CD4-positive, CD25-positive, alpha-beta regulatory T cell (primary cell): ENCODE measurements at regions not wholly inside any gene's neighbourhood (a gene's known extent, or its start where the extent isn't known, plus 50 kb on each side); places are given as distances from the start of the nearest gene placed in this dataset.
A peak's percentile ranks its signal among the peaks of the same experiment; 100 is the strongest.
"Not testable (repeated sequence)": the region's sequence is repeated elsewhere in the genome, so short reads cannot be mapped to it uniquely, and the experiment has no call there.

Experiments used
- ATAC-seq, 2 donors: fragments of 150-1000 bp; cut with Tn5 transposase; one replicate each; pipeline ENCODE4 v1.10.0; 2021; ENCODE audit warnings: low read depth in 2 of 2, moderate number of reproducible peaks in 2 of 2, moderate library complexity in 1 of 2
- DNase-seq, 3 donors: peaks; one replicate each; pipeline versions ENCODE4 v3.0.0 to v3.0.0-alpha.2; 2012 to 2022; ENCODE audit warnings: mixed read lengths in 1 of 3
- H3K27ac ChIP-seq: one replicate; pipeline ENCODE4 v1.7.0; 2013; ENCODE audit warnings: mild to moderate bottlenecking, low read length; ENCODE audit not compliant: insufficient read depth, poor library complexity, severe bottlenecking
- H3K27me3 ChIP-seq: one replicate; pipeline ENCODE4 v1.7.0; 2013; ENCODE audit warnings: low read length; ENCODE audit not compliant: control insufficient read depth, insufficient read depth
- H3K36me3 ChIP-seq: one replicate; pipeline ENCODE4 v1.7.0; 2013; ENCODE audit warnings: mild to moderate bottlenecking, low read length, moderate library complexity; ENCODE audit not compliant: control insufficient read depth, insufficient read depth
- H3K4me1 ChIP-seq: 2 replicates; pipeline ENCODE4 v1.7.0; 2013; ENCODE audit warnings: mild to moderate bottlenecking, low read length; ENCODE audit not compliant: insufficient read depth, control insufficient read depth, poor library complexity, severe bottlenecking
- H3K4me3 ChIP-seq: one replicate; pipeline ENCODE4 v1.7.0; 2013; ENCODE audit warnings: low read depth, mild to moderate bottlenecking, low read length, moderate library complexity
- H3K9me3 ChIP-seq, 2 experiments: 1 replicate in 1 of 2; 2 replicates in 1 of 2; pipeline ENCODE4 v1.7.0; 2013; ENCODE audit warnings: low read length in 2 of 2, mild to moderate bottlenecking in 1 of 2, moderate library complexity in 1 of 2; ENCODE audit not compliant: control insufficient read depth in 2 of 2
- H3K27ac Mint-ChIP-seq, 3 donors: one replicate each; pipeline ENCODE4 v1.8.0; 2020 to 2022; ENCODE audit warnings: mild to moderate bottlenecking in 3 of 3, mixed read lengths in 3 of 3, moderate library complexity in 2 of 3
- H3K27me3 Mint-ChIP-seq: one replicate; pipeline ENCODE4 v1.8.0; 2022; ENCODE audit warnings: mild to moderate bottlenecking, mixed read lengths
- H3K36me3 Mint-ChIP-seq: one replicate; pipeline ENCODE4 v1.8.0; 2020; ENCODE audit warnings: mixed read lengths
- H3K4me1 Mint-ChIP-seq, 4 donors: one replicate each; pipeline ENCODE4 v1.8.0; 2020 to 2022; ENCODE audit warnings: mixed read lengths in 4 of 4, mild to moderate bottlenecking in 1 of 4
- H3K4me3 Mint-ChIP-seq, 4 donors: one replicate each; pipeline ENCODE4 v1.8.0; 2020 to 2022; ENCODE audit warnings: mild to moderate bottlenecking in 4 of 4, mixed read lengths in 4 of 4, moderate library complexity in 3 of 4
- H3K9me3 Mint-ChIP-seq, 7 donors: one replicate each; pipeline ENCODE4 v1.8.0; 2020 to 2022; ENCODE audit warnings: mixed read lengths in 7 of 7, mild to moderate bottlenecking in 3 of 7, moderate library complexity in 2 of 7

DNA sequence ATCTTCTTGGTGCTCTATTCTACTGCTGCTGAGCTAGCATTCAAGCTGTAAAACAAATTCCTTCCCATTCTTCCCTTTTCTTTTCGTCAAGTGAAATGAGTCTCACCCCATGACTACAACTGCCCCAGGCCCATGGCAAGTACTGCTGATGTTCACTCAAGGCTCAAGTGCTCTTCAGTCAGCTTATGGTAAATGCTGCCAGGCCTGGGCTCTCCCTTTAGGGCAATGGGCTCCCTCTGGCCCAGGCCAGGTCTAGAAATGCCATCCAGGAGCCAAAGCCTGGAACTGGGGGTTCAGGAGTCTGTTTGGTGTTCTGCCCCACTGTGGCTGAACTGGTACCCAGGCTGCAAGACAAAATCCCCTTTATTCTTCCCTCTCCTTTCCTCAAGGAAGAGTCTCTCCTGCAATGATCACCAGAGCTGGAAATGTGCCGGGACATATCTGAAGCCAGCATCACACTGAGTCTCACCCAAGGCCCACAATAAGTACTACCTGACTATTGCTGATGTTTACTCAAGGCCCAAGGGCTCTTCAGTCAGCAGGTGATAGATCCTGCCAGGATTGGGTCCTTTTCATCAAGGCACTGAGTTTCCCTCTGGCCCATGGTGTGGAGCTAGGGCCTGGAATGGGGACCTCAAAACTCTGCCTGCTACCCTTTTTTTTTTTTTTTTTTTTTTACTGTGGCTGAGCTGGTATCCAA lies 205.0 kb upstream of the STAC start:
- Mint-ChIP-seq H3K27me3 (no peaks in the 10 kb centered on the region), H3K4me3 (peak overlapping the region in 1 of 4 donors; percentile 59), H3K36me3 (no peaks in the 10 kb centered on the region), H3K9me3 (peaks cover 0 to 12% (median 2%) of the 10 kb centered on the region in 7 donors), H3K27ac (no peak overlapping the region), H3K4me1 (no peaks in the 10 kb centered on the region)
- Histone ChIP-seq H3K4me1 (no peaks in the 10 kb centered on the region), H3K27me3 (no peaks in the 10 kb centered on the region), H3K27ac (no peak overlapping the region), H3K36me3 (no peaks in the 10 kb centered on the region), H3K4me3 (no peak overlapping the region), H3K9me3 (no peaks in the 10 kb centered on the region)
- ATAC-seq = no peak
- DNase-seq = no peak

DNA sequence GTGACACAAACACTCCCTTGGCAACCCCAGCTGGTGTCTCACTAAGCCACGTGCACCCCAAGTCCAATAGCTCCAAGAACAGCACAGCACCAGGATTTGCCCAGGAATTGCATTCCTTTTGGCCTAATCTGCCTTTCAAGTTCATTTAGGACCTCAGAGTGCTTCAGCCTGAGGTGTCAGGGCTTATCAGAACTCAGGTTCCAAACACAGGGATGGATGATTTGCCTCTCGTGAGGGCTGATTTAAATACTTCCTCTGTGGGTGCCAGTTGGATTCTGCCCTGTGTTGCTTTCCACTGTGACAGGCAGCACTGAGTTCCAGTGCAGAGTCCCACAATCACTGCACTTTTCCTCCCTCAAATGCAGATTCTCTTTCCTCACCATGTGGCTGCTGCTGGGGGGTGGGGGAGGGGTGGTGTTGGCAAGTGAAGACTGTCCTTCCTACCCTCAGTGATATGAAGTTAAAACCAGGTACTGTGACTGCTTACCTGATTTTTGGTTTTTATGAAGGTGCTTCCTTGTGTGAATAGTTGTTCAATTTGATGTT lies 204.3 kb upstream of the STAC start:
- H3K36me3 Mint-ChIP-seq = no peaks in the 10 kb centered on the region
- no peak for DNase-seq

DNA sequence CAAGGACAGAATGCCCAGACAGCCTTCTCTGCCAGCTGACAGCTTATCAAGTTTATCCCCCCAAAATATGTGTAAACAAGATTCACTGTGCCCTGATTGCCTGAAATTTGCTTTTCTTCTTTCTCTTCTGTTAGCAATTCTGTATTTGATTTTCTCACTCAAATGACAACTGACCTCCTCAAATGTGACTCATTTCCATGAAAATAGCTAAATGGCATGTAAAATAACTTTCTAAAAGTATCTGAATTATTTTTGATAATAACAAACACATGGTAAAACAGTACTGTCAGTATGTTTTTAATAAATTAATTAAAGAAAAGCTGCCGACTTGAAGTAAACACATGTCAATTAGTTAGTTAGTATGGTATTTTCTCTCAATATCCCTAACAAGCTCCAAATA lies 202.3 kb upstream of the STAC start:
- H3K4me3 Mint-ChIP-seq = no peak overlapping the region
- H3K4me1 Mint-ChIP-seq = no peaks in the 10 kb centered on the region
- H3K27ac ChIP-seq = no peak overlapping the region
- peaks cover 0 to 8% (median 2%) of the 10 kb centered on the region in 7 donors for H3K9me3 Mint-ChIP-seq
- no peaks in the 10 kb centered on the region for H3K27me3 ChIP-seq
- H3K4me1 ChIP-seq = no peaks in the 10 kb centered on the region
- no peak overlapping the region for H3K27ac Mint-ChIP-seq
- no peaks in the 10 kb centered on the region for H3K9me3 ChIP-seq
- no peaks in the 10 kb centered on the region for H3K36me3 ChIP-seq
- ATAC-seq (no peak), DNase-seq (no peak)
- no peak overlapping the region for H3K4me3 ChIP-seq
- no peaks in the 10 kb centered on the region for H3K36me3 Mint-ChIP-seq
- no peaks in the 10 kb centered on the region for H3K27me3 Mint-ChIP-seq

More for the DNA sequence above, 204.3 kb upstream of the STAC start:
- no peaks in the 10 kb centered on the region for H3K4me1 ChIP-seq
- Mint-ChIP-seq H3K4me3 (peak overlapping the region in 1 of 4 donors; percentile 55), H3K4me1 (no peaks in the 10 kb centered on the region), H3K9me3 (peaks cover 0 to 11% (median 2%) of the 10 kb centered on the region in 7 donors), H3K27me3 (no peaks in the 10 kb centered on the region), H3K27ac (no peak overlapping the region)
- no peak overlapping the region for H3K27ac ChIP-seq
- no peak for ATAC-seq
- H3K4me3 ChIP-seq = no peak overlapping the region
- H3K9me3 ChIP-seq = no peaks in the 10 kb centered on the region
- no peaks in the 10 kb centered on the region for H3K27me3 ChIP-seq
- no peaks in the 10 kb centered on the region for H3K36me3 ChIP-seq

DNA sequence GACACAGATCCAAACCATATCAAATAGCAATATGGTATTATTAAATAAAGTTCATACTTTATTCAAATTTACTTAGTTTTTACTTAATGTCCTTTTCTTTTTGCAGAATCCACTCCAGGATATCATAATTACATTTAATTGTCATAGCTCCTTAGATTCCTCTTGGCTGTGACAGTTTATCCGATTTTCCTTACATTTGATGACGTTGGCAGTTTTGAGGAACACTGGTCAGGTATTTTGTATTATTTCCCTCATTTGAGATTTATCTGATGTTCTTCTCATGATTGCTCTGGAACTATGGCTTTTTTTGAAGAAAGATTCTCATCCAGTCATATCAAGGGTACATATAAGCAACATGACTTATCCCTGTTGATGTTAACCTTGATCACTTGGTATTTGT lies 198.3 kb upstream of the STAC start:
- Histone ChIP-seq H3K36me3 (no peaks in the 10 kb centered on the region), H3K27me3 (no peaks in the 10 kb centered on the region), H3K9me3 (no peaks in the 10 kb centered on the region), H3K27ac (no peak overlapping the region), H3K4me1 (no peaks in the 10 kb centered on the region), H3K4me3 (no peak overlapping the region)
- DNase-seq = no peak
- Mint-ChIP-seq H3K4me1 (no peaks in the 10 kb centered on the region), H3K4me3 (no peak overlapping the region), H3K36me3 (no peaks in the 10 kb centered on the region), H3K27ac (no peak overlapping the region), H3K9me3 (peaks cover 0 to 3% (median 0%) of the 10 kb centered on the region in 7 donors), H3K27me3 (no peaks in the 10 kb centered on the region)
- no peak for ATAC-seq

DNA sequence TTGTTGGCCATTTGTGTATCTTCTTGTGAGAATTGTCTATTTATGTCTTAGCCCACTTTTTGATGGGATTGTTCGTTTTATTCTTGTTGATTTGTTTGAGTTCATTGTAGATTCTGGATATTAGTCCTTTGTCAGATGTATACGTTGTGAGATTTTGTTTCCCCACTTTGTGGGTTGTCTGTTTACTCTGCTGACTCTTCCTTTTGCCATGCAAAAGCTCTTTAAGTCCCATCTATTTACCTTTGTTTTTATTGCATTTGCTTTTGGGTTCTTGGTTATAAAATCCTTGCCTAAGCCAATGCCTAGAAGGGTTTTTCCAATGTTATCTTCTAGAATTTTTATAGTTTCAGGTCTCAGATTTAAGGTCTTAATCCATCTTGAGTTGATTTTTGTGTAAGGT lies 193.1 kb upstream of the STAC start:
- ATAC-seq, H3K27me3 Mint-ChIP-seq: not testable (repeated sequence)

DNA sequence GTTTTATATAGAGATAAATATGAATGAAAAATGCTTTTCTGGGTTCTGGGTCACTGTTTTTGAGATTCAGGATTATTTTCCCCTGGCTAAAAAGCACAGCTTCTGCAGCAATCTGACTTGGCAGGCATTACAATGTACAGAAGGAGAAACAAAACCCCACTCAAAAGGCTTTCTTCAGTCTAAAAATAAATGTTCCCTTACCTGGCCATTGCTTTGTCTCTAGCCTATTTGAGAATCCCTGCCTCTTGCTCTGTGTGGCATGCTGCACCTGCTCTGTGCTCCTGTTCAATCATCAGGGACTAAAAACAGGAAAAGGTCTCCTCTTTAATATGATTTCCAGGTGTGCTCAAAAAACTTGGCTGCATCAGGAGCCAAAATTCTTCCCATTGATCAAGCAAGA lies 187.4 kb upstream of the STAC start:
- Mint-ChIP-seq H3K27me3 (no peaks in the 10 kb centered on the region), H3K9me3 (peaks cover 0 to 14% (median 6%) of the 10 kb centered on the region in 7 donors), H3K36me3 (no peaks in the 10 kb centered on the region), H3K4me1 (no peaks in the 10 kb centered on the region), H3K27ac (no peak overlapping the region), H3K4me3 (no peak overlapping the region)
- no peaks in the 10 kb centered on the region for H3K27me3 ChIP-seq
- no peaks in the 10 kb centered on the region for H3K4me1 ChIP-seq
- peaks cover 0 to 1% of the 10 kb centered on the region in 2 experiments for H3K9me3 ChIP-seq
- DNase-seq = no peak
- no peak for ATAC-seq
- H3K27ac ChIP-seq = no peak overlapping the region
- H3K4me3 ChIP-seq = no peak overlapping the region
- H3K36me3 ChIP-seq = no peaks in the 10 kb centered on the region

More for the DNA sequence above, 193.1 kb upstream of the STAC start:
- H3K9me3 Mint-ChIP-seq = peaks cover 0 to 14% (median 3%) of the 10 kb centered on the region in 7 donors
- H3K27me3 ChIP-seq, H3K4me3 ChIP-seq, H3K4me1 Mint-ChIP-seq, H3K4me3 Mint-ChIP-seq, H3K36me3 ChIP-seq, H3K4me1 ChIP-seq, H3K27ac Mint-ChIP-seq, H3K27ac ChIP-seq, H3K9me3 ChIP-seq, DNase-seq, H3K36me3 Mint-ChIP-seq: not testable (repeated sequence)

DNA sequence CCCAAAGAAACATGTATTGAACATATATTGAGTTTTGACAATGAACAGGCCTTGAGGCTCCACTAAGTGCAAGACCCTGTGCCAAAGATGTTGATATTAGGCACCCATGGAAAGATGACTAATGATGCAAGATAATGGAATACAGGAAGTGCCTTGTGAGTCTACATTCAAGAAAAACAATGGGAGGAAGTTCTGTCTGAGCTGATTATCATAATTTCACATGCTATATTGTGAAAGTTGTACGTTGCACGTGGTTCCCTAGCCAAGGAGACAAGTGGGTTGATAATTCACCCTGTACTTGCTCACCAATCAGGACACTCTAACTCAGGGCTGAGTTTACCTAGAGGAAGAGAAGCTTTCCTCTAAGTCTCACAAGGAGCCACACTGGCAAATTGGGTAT lies 186.9 kb upstream of the STAC start:
- Mint-ChIP-seq H3K27ac (no peak overlapping the region), H3K4me3 (no peak overlapping the region), H3K27me3 (no peaks in the 10 kb centered on the region), H3K9me3 (peaks cover 0 to 14% (median 6%) of the 10 kb centered on the region in 7 donors), H3K36me3 (no peaks in the 10 kb centered on the region), H3K4me1 (no peaks in the 10 kb centered on the region)
- H3K27ac ChIP-seq = no peak overlapping the region
- ATAC-seq (no peak), DNase-seq (no peak)
- H3K9me3 ChIP-seq = peaks cover 0 to 1% of the 10 kb centered on the region in 2 experiments
- H3K4me1 ChIP-seq = no peaks in the 10 kb centered on the region
- no peak overlapping the region for H3K4me3 ChIP-seq
- no peaks in the 10 kb centered on the region for H3K36me3 ChIP-seq
- no peaks in the 10 kb centered on the region for H3K27me3 ChIP-seq

DNA sequence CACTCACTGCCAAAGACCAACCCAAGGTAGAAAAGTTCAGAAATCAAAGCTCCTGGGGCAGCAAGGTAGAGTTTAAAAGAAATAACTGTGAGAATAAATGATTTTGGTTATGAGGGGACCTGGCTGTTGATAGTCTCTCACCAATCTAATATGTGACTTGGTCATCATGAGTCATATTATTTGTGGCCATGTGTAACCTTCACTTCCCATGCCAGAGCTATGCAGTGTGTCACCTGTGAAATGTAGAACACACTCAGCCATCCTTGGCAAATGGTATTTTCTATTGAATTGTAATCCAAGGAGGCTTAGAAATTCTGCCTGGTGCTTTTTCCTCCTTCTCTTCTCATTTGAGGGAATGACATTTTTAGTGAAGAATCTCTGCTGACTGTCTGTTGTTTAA lies 184.2 kb upstream of the STAC start:
- no peak overlapping the region for H3K27ac Mint-ChIP-seq
- peaks cover 0 to 9% (median 3%) of the 10 kb centered on the region in 7 donors for H3K9me3 Mint-ChIP-seq
- H3K4me1 Mint-ChIP-seq = no peaks in the 10 kb centered on the region
- peaks cover 0 to 1% of the 10 kb centered on the region in 2 experiments for H3K9me3 ChIP-seq
- ATAC-seq (no peak), DNase-seq (no peak)
- H3K36me3 Mint-ChIP-seq = no peaks in the 10 kb centered on the region
- no peaks in the 10 kb centered on the region for H3K36me3 ChIP-seq
- no peaks in the 10 kb centered on the region for H3K27me3 Mint-ChIP-seq
- no peak overlapping the region for H3K4me3 Mint-ChIP-seq
- H3K4me1 ChIP-seq = no peaks in the 10 kb centered on the region
- H3K27ac ChIP-seq = no peak overlapping the region
- no peaks in the 10 kb centered on the region for H3K27me3 ChIP-seq
- no peak overlapping the region for H3K4me3 ChIP-seq
